22Rv1 (cell line): ENCODE measurements at regions not wholly inside any gene's neighbourhood (a gene's known extent, or its start where the extent isn't known, plus 50 kb on each side); places are given as distances from the start of the nearest gene placed in this dataset.

ENCODE experiments used
- H3K27ac ChIP-seq: fragments of 450-650 bp; 2 replicates; pipeline ENCODE4 v1.5.1; 2017
- CTCF ChIP-seq: fragments of 450-650 bp; IDR thresholded peaks from 2 replicates; pipeline ENCODE4 v1.5.1; 2017; ENCODE audit warnings: mild to moderate bottlenecking
- ZFX ChIP-seq: fragments of 450-650 bp; IDR thresholded peaks from 2 replicates; pipeline ENCODE4 v1.6.1; 2017; ENCODE audit warnings: antibody characterized with exemption, borderline replicate concordance

GRCh38 chr4:123284168-123284567, 112.4 kb upstream of the SPRY1 start:
- no peak for TF ChIP-seq ZFX
- no peak for TF ChIP-seq CTCF
- no peak overlapping the region for H3K27ac ChIP-seq

GRCh38 chr4:123286903-123287466, 109.6 kb upstream of the SPRY1 start:
- H3K27ac ChIP-seq = no peak overlapping the region
- TF ChIP-seq ZFX (no peak), CTCF (no peak)

- TF ChIP-seq CTCF (no peak), ZFX (no peak)
- H3K27ac ChIP-seq = no peak overlapping the region
These were observed 108.1 kb upstream of the SPRY1 start for GRCh38 chr4:123288309-123289025.

- no peak for TF ChIP-seq CTCF
- TF ChIP-seq ZFX = no peak
- H3K27ac ChIP-seq = no peak overlapping the region
These were observed 105.3 kb upstream of the SPRY1 start for GRCh38 chr4:123291329-123291728.

GRCh38 chr4:123297836-123298235, 98.8 kb upstream of the SPRY1 start:
- TF ChIP-seq CTCF (no peak), ZFX (no peak)
- no peak overlapping the region for H3K27ac ChIP-seq

- no peak overlapping the region for H3K27ac ChIP-seq
- TF ChIP-seq ZFX (no peak), CTCF (no peak)
These were observed 98.3 kb upstream of the SPRY1 start for GRCh38 chr4:123298261-123298660.

GRCh38 chr4:123298801-123299200, 97.8 kb upstream of the SPRY1 start:
- TF ChIP-seq CTCF (no peak), ZFX (no peak)
- H3K27ac ChIP-seq = no peak overlapping the region
